Smooth muscle cell (in vitro differentiated cells): ENCODE measurements at regions not wholly inside any gene's neighbourhood (a gene's known extent, or its start where the extent isn't known, plus 50 kb on each side); places are given as distances from the start of the nearest gene placed in this dataset.

Experiments
- DNase-seq: peaks from one replicate; lab custom pipeline; 2025; ENCODE audit not compliant: unreplicated experiment; lab: John Stamatoyannopoulos, UW
- H2AFZ ChIP-seq: fragments of 200-600 bp; sonication (generic); 2 replicates; pipeline ENCODE4 v1.6.0; 2016; ENCODE audit warnings: antibody characterized with exemption, low read depth, mild to moderate bottlenecking
- H3F3A ChIP-seq: fragments of 200-600 bp; sonication (generic); 2 replicates; pipeline ENCODE4 v1.6.0; 2017; ENCODE audit warnings: antibody characterized with exemption, low read depth
- H3K27ac ChIP-seq: fragments of 200-600 bp; sonication (generic); 2 replicates; pipeline ENCODE4 v1.5.1; 2016; ENCODE audit warnings: low read depth, mild to moderate bottlenecking
- H3K27me3 ChIP-seq: fragments of 200-600 bp; sonication (generic); 2 replicates; pipeline ENCODE4 v1.6.1; 2016; ENCODE audit warnings: low read depth, mild to moderate bottlenecking
- H3K36me3 ChIP-seq: fragments of 200-600 bp; sonication (generic); 2 replicates; pipeline ENCODE4 v1.5.1; 2016; ENCODE audit warnings: low read depth
- H3K4me1 ChIP-seq: fragments of 200-600 bp; sonication (generic); 2 replicates; pipeline ENCODE4 v1.5.1; 2016; ENCODE audit warnings: low read depth
- H3K4me2 ChIP-seq: fragments of 200-600 bp; sonication (generic); 2 replicates; pipeline ENCODE4 v1.6.0; 2016; ENCODE audit warnings: mild to moderate bottlenecking
- H3K4me3 ChIP-seq: fragments of 200-600 bp; sonication (generic); 2 replicates; pipeline ENCODE4 v1.5.1; 2016; ENCODE audit warnings: mild to moderate bottlenecking
- H3K79me2 ChIP-seq: fragments of 200-600 bp; sonication (generic); 2 replicates; pipeline ENCODE4 v1.6.0; 2016; ENCODE audit warnings: low read depth, mild to moderate bottlenecking
- H3K9ac ChIP-seq: fragments of 200-600 bp; sonication (generic); 2 replicates; pipeline ENCODE4 v1.6.0; 2016; ENCODE audit warnings: low read depth
- H3K9me3 ChIP-seq: fragments of 200-600 bp; sonication (generic); replicated peaks from 2 replicates; pipeline ENCODE4 v1.5.1; 2016; ENCODE audit warnings: low read depth
- H4K20me1 ChIP-seq: fragments of 200-600 bp; sonication (generic); 2 replicates; pipeline ENCODE4 v1.6.0; 2016; ENCODE audit warnings: low read depth
- CTCF ChIP-seq: fragments of 200-600 bp; sonication (generic); IDR thresholded peaks from 2 replicates; pipeline ENCODE4 v1.5.1; 2017; ENCODE audit warnings: borderline replicate concordance, mild to moderate bottlenecking, antibody characterized with exemption; ENCODE audit not compliant: insufficient read depth, poor library complexity, severe bottlenecking
- WGBS: methylation state at CpG from one replicate; pipeline ENCODE4 v1.1.7; 2016; ENCODE audit warnings: low lambda C conversion rate; 5-methylcytosine and 5-hydroxymethylcytosine counted together

- no peak overlapping the region for H2AFZ ChIP-seq
- peak overlapping the region; percentile 23 for H3K4me2 ChIP-seq
- H4K20me1 ChIP-seq: no peaks in the 10 kb centered on the region
- no peak overlapping the region for H3K9ac ChIP-seq
- H3K27me3 ChIP-seq: no peaks in the 10 kb centered on the region
- H3K9me3 ChIP-seq: no peaks in the 10 kb centered on the region
- H3K36me3 ChIP-seq: no peaks in the 10 kb centered on the region
- DNase-seq: no peak
- H3K4me3 ChIP-seq: no peak overlapping the region
- 66% methylated on average over 4 of the region's 4 CpGs for WGBS
- peaks cover 5% of the 10 kb centered on the region for H3F3A ChIP-seq
- H3K4me1 ChIP-seq: peaks cover 26% of the 10 kb centered on the region
- peak overlapping the region; percentile 25 for H3K27ac ChIP-seq
- no peak for TF ChIP-seq CTCF
- H3K79me2 ChIP-seq: no peaks in the 10 kb centered on the region
Observed at GRCh38 chr6:43913375-43914271, 143.6 kb downstream of the VEGFA start.

GRCh38 chr6:43912598-43913371 lies 142.8 kb downstream of the VEGFA start:
- H3F3A ChIP-seq: no peaks in the 10 kb centered on the region
- H3K4me1 ChIP-seq: peaks cover 26% of the 10 kb centered on the region
- H3K79me2 ChIP-seq: no peaks in the 10 kb centered on the region
- H3K9me3 ChIP-seq: no peaks in the 10 kb centered on the region
- H3K27ac ChIP-seq: no peak overlapping the region
- no peak overlapping the region for H3K4me3 ChIP-seq
- H3K4me2 ChIP-seq: no peak overlapping the region
- no peak overlapping the region for H2AFZ ChIP-seq
- 89% methylated on average over 14 of the region's 14 CpGs for WGBS
- no peak for TF ChIP-seq CTCF
- no peaks in the 10 kb centered on the region for H3K27me3 ChIP-seq
- no peak for DNase-seq
- H4K20me1 ChIP-seq: no peaks in the 10 kb centered on the region
- H3K36me3 ChIP-seq: no peaks in the 10 kb centered on the region
- H3K9ac ChIP-seq: no peak overlapping the region

- WGBS: 91% methylated on average over 7 of the region's 7 CpGs
- H3K27ac ChIP-seq: no peak overlapping the region
- no peak for DNase-seq
- no peak for TF ChIP-seq CTCF
- no peaks in the 10 kb centered on the region for H4K20me1 ChIP-seq
- no peaks in the 10 kb centered on the region for H3K9me3 ChIP-seq
- no peak overlapping the region for H3K4me3 ChIP-seq
- H3K36me3 ChIP-seq: no peaks in the 10 kb centered on the region
- H2AFZ ChIP-seq: no peak overlapping the region
- H3K79me2 ChIP-seq: no peaks in the 10 kb centered on the region
- H3K9ac ChIP-seq: no peak overlapping the region
- no peaks in the 10 kb centered on the region for H3F3A ChIP-seq
- no peaks in the 10 kb centered on the region for H3K27me3 ChIP-seq
- H3K4me2 ChIP-seq: peak overlapping the region; percentile 53
- peaks cover 26% of the 10 kb centered on the region for H3K4me1 ChIP-seq
Observed at GRCh38 chr6:43912116-43912577, 142.1 kb downstream of the VEGFA start.
